HCEC 1CT (cell line): ENCODE measurements at regions not wholly inside any gene's neighbourhood (a gene's known extent, or its start where the extent isn't known, plus 50 kb on each side); places are given as distances from the start of the nearest gene placed in this dataset.

Experiments
- DNase-seq: peaks from one replicate; pipeline ENCODE4 v3.0.0-alpha.2; 2017

GRCh38 chr2:196538189-196538588 lies 101.3 kb upstream of the CCDC150 start:
- no peak for DNase-seq

- no peak for DNase-seq
These were observed 100.9 kb upstream of the CCDC150 start for GRCh38 chr2:196538646-196539045.

GRCh38 chr2:196544906-196545433 lies 94.5 kb upstream of the CCDC150 start:
- DNase-seq, result no peak

- no peak for DNase-seq
These were observed 93.2 kb upstream of the CCDC150 start for GRCh38 chr2:196546151-196546919.

GRCh38 chr2:196549052-196549451 lies 90.5 kb upstream of the CCDC150 start:
- no peak for DNase-seq

- DNase-seq, result no peak
These were observed 88.5 kb upstream of the CCDC150 start for GRCh38 chr2:196551014-196551413.

GRCh38 chr2:196555161-196555560 lies 84.4 kb upstream of the CCDC150 start:
- no peak for DNase-seq

- DNase-seq, result no peak
These were observed 83.8 kb upstream of the CCDC150 start for GRCh38 chr2:196555726-196556125.

- no peak for DNase-seq
These were observed 81.0 kb upstream of the CCDC150 start for GRCh38 chr2:196558497-196558896.

GRCh38 chr2:196563876-196564275 lies 75.6 kb upstream of the CCDC150 start:
- DNase-seq, result no peak

- no peak for DNase-seq
These were observed 74.3 kb upstream of the CCDC150 start for GRCh38 chr2:196565106-196565765.

- DNase-seq, result no peak
These were observed 73.5 kb upstream of the CCDC150 start for GRCh38 chr2:196565982-196566381.

GRCh38 chr2:196566961-196567666 lies 72.4 kb upstream of the CCDC150 start:
- no peak for DNase-seq

- no peak for DNase-seq
These were observed 71.0 kb upstream of the CCDC150 start for GRCh38 chr2:196568506-196568905.

GRCh38 chr2:196584903-196585302 lies 54.6 kb upstream of the CCDC150 start:
- no peak for DNase-seq

- DNase-seq, result peak; percentile 71
These were observed 53.0 kb upstream of the CCDC150 start for GRCh38 chr2:196586511-196586991.

- no peak for DNase-seq
These were observed 52.5 kb upstream of the CCDC150 start for GRCh38 chr2:196587056-196587455.

- no peak for DNase-seq
These were observed 51.8 kb upstream of the CCDC150 start for GRCh38 chr2:196587739-196588138.

GRCh38 chr2:196589419-196589818 lies 50.1 kb upstream of the CCDC150 start:
- DNase-seq, result no peak
